T-helper 1 cell treated with Interleukin-12 subunit alpha and Interleukin-12 subunit beta and Interleukin-4 antibody, amounts not matched to agents 30 μg/mL and 1 μg/mL, for 36 hours (primary cell): ENCODE measurements at regions not wholly inside any gene's neighbourhood (a gene's known extent, or its start where the extent isn't known, plus 50 kb on each side); places are given as distances from the start of the nearest gene placed in this dataset.

ENCODE experiments used
- H3K27ac Mint-ChIP-seq: one replicate; pipeline ENCODE4 v1.8.0; 2021; ENCODE audit warnings: mild to moderate bottlenecking, mixed read lengths
- H3K27me3 Mint-ChIP-seq: one replicate; pipeline ENCODE4 v1.8.0; 2021; ENCODE audit warnings: low read depth, mixed read lengths
- H3K36me3 Mint-ChIP-seq: one replicate; pipeline ENCODE4 v1.8.0; 2021; ENCODE audit warnings: low read depth, mixed read lengths
- H3K4me1 Mint-ChIP-seq: one replicate; pipeline ENCODE4 v1.8.0; 2021; ENCODE audit warnings: low read depth, mixed read lengths
- H3K4me3 Mint-ChIP-seq: one replicate; pipeline ENCODE4 v1.8.0; 2021; ENCODE audit warnings: mild to moderate bottlenecking, moderate library complexity, mixed read lengths
- H3K9me3 Mint-ChIP-seq: one replicate; pipeline ENCODE4 v1.8.0; 2021; ENCODE audit warnings: mixed read lengths

- no peak overlapping the region for H3K27ac Mint-ChIP-seq
- H3K9me3 Mint-ChIP-seq, result no peaks in the 10 kb centered on the region
- no peaks in the 10 kb centered on the region for H3K36me3 Mint-ChIP-seq
- no peaks in the 10 kb centered on the region for H3K27me3 Mint-ChIP-seq
- H3K4me3 Mint-ChIP-seq, result no peak overlapping the region
- no peaks in the 10 kb centered on the region for H3K4me1 Mint-ChIP-seq
Observed at GRCh38 chr13:65990684-65991083, 1239.5 kb downstream of the PCDH9 start.

- no peaks in the 10 kb centered on the region for H3K9me3 Mint-ChIP-seq
- no peak overlapping the region for H3K27ac Mint-ChIP-seq
- H3K4me1 Mint-ChIP-seq, result no peaks in the 10 kb centered on the region
- no peaks in the 10 kb centered on the region for H3K36me3 Mint-ChIP-seq
- no peak overlapping the region for H3K4me3 Mint-ChIP-seq
- no peaks in the 10 kb centered on the region for H3K27me3 Mint-ChIP-seq
Observed at GRCh38 chr13:65985612-65986011, 1244.5 kb downstream of the PCDH9 start.

- Mint-ChIP-seq H3K27ac (no peak overlapping the region), H3K4me1 (no peaks in the 10 kb centered on the region), H3K36me3 (no peaks in the 10 kb centered on the region), H3K9me3 (peaks cover 18% of the 10 kb centered on the region), H3K4me3 (no peak overlapping the region), H3K27me3 (no peaks in the 10 kb centered on the region)
Observed at GRCh38 chr13:65977525-65977924, 1252.6 kb downstream of the PCDH9 start.

GRCh38 chr13:65971541-65971940 is 1258.6 kb downstream of the PCDH9 start:
- no peaks in the 10 kb centered on the region for H3K27me3 Mint-ChIP-seq
- H3K27ac Mint-ChIP-seq, result no peak overlapping the region
- no peaks in the 10 kb centered on the region for H3K4me1 Mint-ChIP-seq
- H3K9me3 Mint-ChIP-seq, result peaks cover 23% of the 10 kb centered on the region
- H3K36me3 Mint-ChIP-seq, result no peaks in the 10 kb centered on the region
- no peak overlapping the region for H3K4me3 Mint-ChIP-seq

- H3K27ac Mint-ChIP-seq, result no peak overlapping the region
- no peaks in the 10 kb centered on the region for H3K27me3 Mint-ChIP-seq
- H3K4me3 Mint-ChIP-seq, result no peak overlapping the region
- peaks cover 6% of the 10 kb centered on the region for H3K9me3 Mint-ChIP-seq
- no peaks in the 10 kb centered on the region for H3K36me3 Mint-ChIP-seq
- H3K4me1 Mint-ChIP-seq, result no peaks in the 10 kb centered on the region
Observed at GRCh38 chr13:65966991-65967451, 1263.1 kb downstream of the PCDH9 start.

GRCh38 chr13:65965501-65965900 is 1264.6 kb downstream of the PCDH9 start:
- Mint-ChIP-seq H3K36me3 (no peaks in the 10 kb centered on the region), H3K4me1 (no peaks in the 10 kb centered on the region), H3K9me3 (peaks cover 3% of the 10 kb centered on the region), H3K4me3 (no peak overlapping the region), H3K27me3 (no peaks in the 10 kb centered on the region), H3K27ac (no peak overlapping the region)

- H3K4me1 Mint-ChIP-seq, result no peaks in the 10 kb centered on the region
- no peaks in the 10 kb centered on the region for H3K27me3 Mint-ChIP-seq
- no peaks in the 10 kb centered on the region for H3K36me3 Mint-ChIP-seq
- H3K4me3 Mint-ChIP-seq, result no peak overlapping the region
- no peak overlapping the region for H3K27ac Mint-ChIP-seq
- peaks cover 3% of the 10 kb centered on the region for H3K9me3 Mint-ChIP-seq
Observed at GRCh38 chr13:65964672-65965071, 1265.5 kb downstream of the PCDH9 start.

GRCh38 chr13:65959305-65959704 is 1270.8 kb downstream of the PCDH9 start:
- Mint-ChIP-seq H3K27me3 (no peaks in the 10 kb centered on the region), H3K27ac (no peak overlapping the region), H3K4me3 (no peak overlapping the region)

GRCh38 chr13:65946387-65946786 is 1283.7 kb downstream of the PCDH9 start:
- no peaks in the 10 kb centered on the region for H3K4me1 Mint-ChIP-seq
- H3K4me3 Mint-ChIP-seq, result no peak overlapping the region
- H3K9me3 Mint-ChIP-seq, result no peaks in the 10 kb centered on the region
- H3K36me3 Mint-ChIP-seq, result no peaks in the 10 kb centered on the region
- H3K27me3 Mint-ChIP-seq, result no peaks in the 10 kb centered on the region
- no peak overlapping the region for H3K27ac Mint-ChIP-seq

More at GRCh38 chr13:65959305-65959704, 1270.8 kb downstream of the PCDH9 start:
- no peaks in the 10 kb centered on the region for H3K4me1 Mint-ChIP-seq
- no peaks in the 10 kb centered on the region for H3K36me3 Mint-ChIP-seq
- H3K9me3 Mint-ChIP-seq, result peaks cover 5% of the 10 kb centered on the region

- no peak overlapping the region for H3K4me3 Mint-ChIP-seq
- no peaks in the 10 kb centered on the region for H3K36me3 Mint-ChIP-seq
- H3K4me1 Mint-ChIP-seq, result no peaks in the 10 kb centered on the region
- H3K27ac Mint-ChIP-seq, result no peak overlapping the region
- no peaks in the 10 kb centered on the region for H3K27me3 Mint-ChIP-seq
- H3K9me3 Mint-ChIP-seq, result no peaks in the 10 kb centered on the region
Observed at GRCh38 chr13:65943708-65944107, 1286.4 kb downstream of the PCDH9 start.

- Mint-ChIP-seq H3K27me3 (no peaks in the 10 kb centered on the region), H3K36me3 (no peaks in the 10 kb centered on the region), H3K9me3 (no peaks in the 10 kb centered on the region), H3K4me1 (no peaks in the 10 kb centered on the region), H3K27ac (no peak overlapping the region), H3K4me3 (no peak overlapping the region)
Observed at GRCh38 chr13:65943024-65943423, 1287.1 kb downstream of the PCDH9 start.

GRCh38 chr13:65940720-65941119 is 1289.4 kb downstream of the PCDH9 start:
- Mint-ChIP-seq H3K9me3 (no peaks in the 10 kb centered on the region), H3K4me1 (no peaks in the 10 kb centered on the region), H3K27ac (no peak overlapping the region), H3K4me3 (no peak overlapping the region), H3K36me3 (no peaks in the 10 kb centered on the region), H3K27me3 (no peaks in the 10 kb centered on the region)

- H3K4me1 Mint-ChIP-seq, result no peaks in the 10 kb centered on the region
- no peak overlapping the region for H3K27ac Mint-ChIP-seq
- no peaks in the 10 kb centered on the region for H3K36me3 Mint-ChIP-seq
- H3K4me3 Mint-ChIP-seq, result no peak overlapping the region
- H3K9me3 Mint-ChIP-seq, result no peaks in the 10 kb centered on the region
- no peaks in the 10 kb centered on the region for H3K27me3 Mint-ChIP-seq
Observed at GRCh38 chr13:65937251-65937650, 1292.9 kb downstream of the PCDH9 start.

GRCh38 chr13:65936249-65936648 is 1293.9 kb downstream of the PCDH9 start:
- no peaks in the 10 kb centered on the region for H3K9me3 Mint-ChIP-seq
- no peaks in the 10 kb centered on the region for H3K4me1 Mint-ChIP-seq
- no peaks in the 10 kb centered on the region for H3K27me3 Mint-ChIP-seq
- no peak overlapping the region for H3K27ac Mint-ChIP-seq
- no peak overlapping the region for H3K4me3 Mint-ChIP-seq
- H3K36me3 Mint-ChIP-seq, result no peaks in the 10 kb centered on the region

GRCh38 chr13:65932587-65933239 is 1297.4 kb downstream of the PCDH9 start:
- Mint-ChIP-seq H3K27ac (no peak overlapping the region), H3K36me3 (no peaks in the 10 kb centered on the region)

GRCh38 chr13:65932013-65932412 is 1298.1 kb downstream of the PCDH9 start:
- Mint-ChIP-seq H3K27ac (no peak overlapping the region), H3K4me1 (no peaks in the 10 kb centered on the region), H3K9me3 (no peaks in the 10 kb centered on the region), H3K27me3 (no peaks in the 10 kb centered on the region), H3K4me3 (no peak overlapping the region), H3K36me3 (no peaks in the 10 kb centered on the region)

More at GRCh38 chr13:65932587-65933239, 1297.4 kb downstream of the PCDH9 start:
- H3K4me1 Mint-ChIP-seq, result no peaks in the 10 kb centered on the region
- no peaks in the 10 kb centered on the region for H3K9me3 Mint-ChIP-seq
- H3K4me3 Mint-ChIP-seq, result no peak overlapping the region
- H3K27me3 Mint-ChIP-seq, result no peaks in the 10 kb centered on the region
